ENCODE measurements at regions not wholly inside any gene's neighbourhood (a gene's known extent, or its start where the extent isn't known, plus 50 kb on each side); places are given as distances from the start of the nearest gene placed in this dataset.

GRCh38 chr17:5933430-5933829, 136.7 kb upstream of the WSCD1 start:
- TF ChIP-seq CTCF (IDR thresholded peaks at IDR 0.05) (no peak), FOXP1 (CRISPR knock-in tag; IDR thresholded peaks at IDR 0.05; ENCODE audit: borderline replicate concordance) (no peak), E2F4 (CRISPR knock-in tag; IDR thresholded peaks at IDR 0.05; ENCODE audit: borderline replicate concordance, low read depth) (no peak), IRF1 (CRISPR knock-in tag; IDR thresholded peaks at IDR 0.05) (no peak), CREM (CRISPR knock-in tag; IDR thresholded peaks at IDR 0.05) (no peak), NR3C1 (CRISPR knock-in tag; conservative IDR thresholded peaks at IDR 0.05; ENCODE audit: low read depth) (no peak), NR2C2 (CRISPR knock-in tag; IDR thresholded peaks at IDR 0.05) (no peak), RELA (CRISPR knock-in tag; IDR thresholded peaks at IDR 0.05; ENCODE audit: borderline replicate concordance) (no peak)
